ENCODE measurements at regions not wholly inside any gene's neighbourhood (a gene's known extent, or its start where the extent isn't known, plus 50 kb on each side); places are given as distances from the start of the nearest gene placed in this dataset.

DNA sequence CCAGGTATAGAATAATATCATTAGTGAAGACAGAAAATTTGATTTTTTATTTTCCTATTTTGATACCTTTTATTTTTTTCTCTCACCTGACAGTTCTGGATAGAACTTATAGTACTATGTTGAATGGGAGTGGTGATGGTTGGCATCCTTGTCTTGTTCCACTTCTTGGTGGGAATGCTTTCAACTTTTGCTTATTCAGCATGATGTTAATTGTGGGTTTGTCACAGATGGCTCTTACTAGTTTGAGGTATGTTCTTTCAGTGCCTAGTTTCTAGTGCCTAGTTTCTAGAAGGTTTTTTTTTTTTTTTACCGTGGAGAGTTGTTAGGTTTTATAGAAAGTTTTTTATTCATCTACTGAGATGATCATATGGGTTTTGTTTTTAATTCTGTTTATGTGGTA, 516.3 kb upstream of the NOVA1 start:
- H3K27ac ChIP-seq (ENCODE audit: low read depth in 2 of 2, low read length in 1 of 2): no peak overlapping the region
- no peaks in the 10 kb centered on the region for H3K27me3 ChIP-seq (ENCODE audit: control insufficient read depth in 1 of 2, insufficient read depth in 2 of 2, low read length in 2 of 2)
- H3K9me3 ChIP-seq (ENCODE audit: control insufficient read depth in 2 of 2, insufficient read depth in 1 of 2, low read depth in 1 of 2, low read length in 1 of 2): no peaks in the 10 kb centered on the region
- no peak overlapping the region for H3K4me3 ChIP-seq (ENCODE audit: low read depth in 1 of 2, low read length in 2 of 2)
- 0% methylated on average over 1 of the region's 1 CpG for WGBS, 2 donors
- no peaks in the 10 kb centered on the region for H3K4me1 ChIP-seq (ENCODE audit: control insufficient read depth in 2 of 2, insufficient read depth in 2 of 2, low read length in 1 of 2)
- no peaks in the 10 kb centered on the region for H3K36me3 ChIP-seq (ENCODE audit: control insufficient read depth in 2 of 2, insufficient read depth in 2 of 2, low read length in 1 of 2)

DNA sequence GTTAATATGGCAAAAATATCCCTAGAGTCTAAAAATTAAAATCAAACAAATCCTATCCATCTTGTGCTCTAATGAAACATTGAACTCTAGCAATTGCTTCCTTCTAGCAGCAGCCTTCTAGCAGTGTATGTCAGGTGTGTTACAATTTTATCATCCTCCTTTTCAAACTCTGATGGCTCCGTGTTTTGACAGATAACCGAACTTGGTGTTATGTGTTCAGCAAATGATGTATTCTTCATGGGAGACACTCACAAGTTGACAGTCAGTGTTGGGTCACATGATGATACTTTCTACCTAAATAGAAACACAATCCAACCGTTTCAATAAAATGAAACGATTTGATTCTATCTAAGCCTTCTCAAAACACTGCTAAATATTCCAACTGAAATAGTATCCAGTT, 525.3 kb upstream of the NOVA1 start:
- Histone ChIP-seq H3K36me3 (ENCODE audit: control insufficient read depth in 2 of 2, insufficient read depth in 2 of 2, low read length in 1 of 2) (no peaks in the 10 kb centered on the region), H3K27me3 (ENCODE audit: control insufficient read depth in 1 of 2, insufficient read depth in 2 of 2, low read length in 2 of 2) (no peaks in the 10 kb centered on the region), H3K4me1 (ENCODE audit: control insufficient read depth in 2 of 2, insufficient read depth in 2 of 2, low read length in 1 of 2) (no peaks in the 10 kb centered on the region), H3K4me3 (ENCODE audit: low read depth in 1 of 2, low read length in 2 of 2) (no peak overlapping the region), H3K27ac (ENCODE audit: low read depth in 2 of 2, low read length in 1 of 2) (no peak overlapping the region), H3K9me3 (ENCODE audit: control insufficient read depth in 2 of 2, insufficient read depth in 1 of 2, low read depth in 1 of 2, low read length in 1 of 2) (no peaks in the 10 kb centered on the region)
- WGBS, 2 donors: 79 to 87% methylated on average over 4 of the region's 4 CpGs

DNA sequence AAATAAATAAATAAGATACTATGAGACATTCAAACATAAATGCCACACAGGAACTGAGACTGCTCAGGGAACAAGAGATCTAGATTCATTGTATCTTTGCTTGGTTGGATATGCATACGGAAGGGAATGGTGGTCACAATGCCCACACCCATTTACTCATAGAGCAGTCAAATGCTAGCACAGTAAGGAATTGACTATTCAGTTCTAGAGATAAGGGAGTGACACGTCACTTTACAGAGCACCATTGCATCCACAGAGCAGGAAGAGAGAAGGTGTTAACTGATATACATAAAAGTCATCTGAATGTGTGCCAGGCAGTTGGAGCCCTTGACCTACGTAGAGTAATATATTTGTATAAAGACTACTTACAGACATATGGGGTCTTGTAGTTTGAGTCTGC, 530.0 kb upstream of the NOVA1 start:
- Histone ChIP-seq H3K36me3 (ENCODE audit: control insufficient read depth in 2 of 2, insufficient read depth in 2 of 2, low read length in 1 of 2) (no peaks in the 10 kb centered on the region), H3K27ac (ENCODE audit: low read depth in 2 of 2, low read length in 1 of 2) (no peak overlapping the region), H3K9me3 (ENCODE audit: control insufficient read depth in 2 of 2, insufficient read depth in 1 of 2, low read depth in 1 of 2, low read length in 1 of 2) (no peaks in the 10 kb centered on the region), H3K27me3 (ENCODE audit: control insufficient read depth in 1 of 2, insufficient read depth in 2 of 2, low read length in 2 of 2) (no peaks in the 10 kb centered on the region), H3K4me3 (ENCODE audit: low read depth in 1 of 2, low read length in 2 of 2) (no peak overlapping the region), H3K4me1 (ENCODE audit: control insufficient read depth in 2 of 2, insufficient read depth in 2 of 2, low read length in 1 of 2) (no peaks in the 10 kb centered on the region)
- 78 to 85% methylated on average over 3 of the region's 3 CpGs for WGBS, 2 donors

DNA sequence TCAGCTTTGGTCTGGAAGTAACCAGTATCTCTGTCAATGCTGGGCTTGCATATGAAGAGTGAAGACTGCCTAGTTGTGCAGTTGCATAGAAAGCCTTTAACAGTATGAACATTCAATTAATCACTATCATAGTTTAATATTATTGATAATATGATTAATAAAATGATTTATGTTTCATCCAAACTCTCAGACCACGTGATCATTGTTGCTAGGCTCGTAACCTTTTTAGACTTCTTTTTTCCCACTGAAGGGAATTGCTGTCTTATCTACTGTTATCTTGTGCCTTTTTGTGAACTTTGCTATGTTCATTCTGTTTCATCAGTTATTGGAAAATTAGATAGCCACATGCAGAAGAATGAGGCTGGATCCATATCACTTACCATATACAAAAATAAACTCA, 536.4 kb upstream of the NOVA1 start:
- Histone ChIP-seq H3K27me3 (ENCODE audit: control insufficient read depth in 1 of 2, insufficient read depth in 2 of 2, low read length in 2 of 2) (no peaks in the 10 kb centered on the region), H3K36me3 (ENCODE audit: control insufficient read depth in 2 of 2, insufficient read depth in 2 of 2, low read length in 1 of 2) (no peaks in the 10 kb centered on the region), H3K4me3 (ENCODE audit: low read depth in 1 of 2, low read length in 2 of 2) (no peak overlapping the region), H3K27ac (ENCODE audit: low read depth in 2 of 2, low read length in 1 of 2) (no peak overlapping the region), H3K9me3 (ENCODE audit: control insufficient read depth in 2 of 2, insufficient read depth in 1 of 2, low read depth in 1 of 2, low read length in 1 of 2) (no peaks in the 10 kb centered on the region), H3K4me1 (ENCODE audit: control insufficient read depth in 2 of 2, insufficient read depth in 2 of 2, low read length in 1 of 2) (no peaks in the 10 kb centered on the region)
- WGBS, 2 donors: 71 to 79% methylated on average over 2 of the region's 2 CpGs

DNA sequence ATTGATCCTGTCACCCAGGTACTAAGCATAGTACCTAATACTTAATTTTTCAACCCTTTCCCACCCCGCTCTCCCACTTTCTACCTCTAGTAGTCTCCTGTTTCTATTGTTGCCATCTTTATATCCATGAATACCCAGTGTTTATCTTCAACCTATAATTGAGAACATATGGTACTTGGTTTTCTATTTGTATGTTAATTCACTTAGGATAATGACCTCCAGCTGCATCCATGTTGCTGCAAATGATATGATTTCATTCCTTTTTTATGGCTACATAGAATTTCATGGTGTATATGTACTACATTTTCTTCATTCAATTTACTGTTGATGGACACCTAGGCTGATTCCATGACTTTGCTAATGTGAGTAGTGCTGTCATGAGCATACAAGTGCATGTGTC, 547.3 kb upstream of the NOVA1 start:
- H3K27ac ChIP-seq (ENCODE audit: low read depth in 2 of 2, low read length in 1 of 2): no peak overlapping the region
- 88 to 89% methylated on average over 1 of the region's 1 CpG for WGBS, 2 donors
- no peaks in the 10 kb centered on the region for H3K9me3 ChIP-seq (ENCODE audit: control insufficient read depth in 2 of 2, insufficient read depth in 1 of 2, low read depth in 1 of 2, low read length in 1 of 2)
- no peaks in the 10 kb centered on the region for H3K27me3 ChIP-seq (ENCODE audit: control insufficient read depth in 1 of 2, insufficient read depth in 2 of 2, low read length in 2 of 2)
- no peaks in the 10 kb centered on the region for H3K4me1 ChIP-seq (ENCODE audit: control insufficient read depth in 2 of 2, insufficient read depth in 2 of 2, low read length in 1 of 2)
- H3K4me3 ChIP-seq (ENCODE audit: low read depth in 1 of 2, low read length in 2 of 2): no peak overlapping the region
- no peaks in the 10 kb centered on the region for H3K36me3 ChIP-seq (ENCODE audit: control insufficient read depth in 2 of 2, insufficient read depth in 2 of 2, low read length in 1 of 2)

DNA sequence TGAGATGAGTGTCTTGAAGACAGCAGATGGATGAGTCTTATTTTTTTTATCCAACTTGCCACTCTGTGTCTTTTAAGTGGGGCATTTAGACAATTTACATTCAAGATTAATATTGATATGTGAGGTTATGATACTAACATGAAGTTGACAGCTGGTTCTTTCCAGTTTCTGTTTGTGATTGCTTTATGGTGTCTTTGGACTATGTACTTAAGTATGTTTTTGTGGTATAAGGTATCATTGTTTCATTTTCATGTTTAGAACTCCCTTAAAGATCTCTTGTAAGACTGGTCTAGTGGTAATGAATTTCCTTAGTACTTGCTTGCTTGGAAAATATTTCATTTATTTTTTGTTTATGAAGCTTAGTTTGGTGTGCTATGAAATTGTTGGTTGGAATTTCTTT, 550.3 kb upstream of the NOVA1 start:
- no peaks in the 10 kb centered on the region for H3K4me1 ChIP-seq (ENCODE audit: control insufficient read depth in 2 of 2, insufficient read depth in 2 of 2, low read length in 1 of 2)

DNA sequence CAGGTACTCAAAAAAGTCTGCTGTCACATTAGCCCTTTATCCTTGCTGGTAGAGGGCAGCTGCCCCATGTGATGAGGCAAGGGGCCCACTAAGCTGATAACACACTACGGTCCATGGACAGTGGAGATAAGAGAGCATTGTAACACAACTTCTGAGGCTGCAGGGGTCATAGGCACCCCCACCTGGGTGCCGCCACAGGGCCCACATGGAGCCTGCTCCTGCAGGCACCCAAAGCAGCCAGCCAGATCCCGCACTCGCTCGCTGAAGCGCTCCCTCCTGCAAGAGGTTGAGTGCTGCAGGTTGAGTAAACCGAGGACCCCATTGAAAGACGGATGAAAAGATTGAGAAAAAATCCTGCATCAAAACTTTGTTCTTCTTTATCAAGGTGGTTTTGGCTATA, 566.3 kb upstream of the NOVA1 start:
- Histone ChIP-seq H3K27ac (ENCODE audit: low read depth in 2 of 2, low read length in 1 of 2) (no peak overlapping the region), H3K27me3 (ENCODE audit: control insufficient read depth in 1 of 2, insufficient read depth in 2 of 2, low read length in 2 of 2) (no peaks in the 10 kb centered on the region), H3K4me1 (ENCODE audit: control insufficient read depth in 2 of 2, insufficient read depth in 2 of 2, low read length in 1 of 2) (no peaks in the 10 kb centered on the region), H3K9me3 (ENCODE audit: control insufficient read depth in 2 of 2, insufficient read depth in 1 of 2, low read depth in 1 of 2, low read length in 1 of 2) (peaks cover 0 to 3% of the 10 kb centered on the region in 2 donors), H3K36me3 (ENCODE audit: control insufficient read depth in 2 of 2, insufficient read depth in 2 of 2, low read length in 1 of 2) (no peaks in the 10 kb centered on the region), H3K4me3 (ENCODE audit: low read depth in 1 of 2, low read length in 2 of 2) (no peak overlapping the region)
- WGBS, 2 donors: 87 to 93% methylated on average over 8 of the region's 8 CpGs

More for the DNA sequence above, 550.3 kb upstream of the NOVA1 start:
- H3K36me3 ChIP-seq (ENCODE audit: control insufficient read depth in 2 of 2, insufficient read depth in 2 of 2, low read length in 1 of 2): no peaks in the 10 kb centered on the region
- peaks cover 0 to 3% of the 10 kb centered on the region in 2 donors for H3K9me3 ChIP-seq (ENCODE audit: control insufficient read depth in 2 of 2, insufficient read depth in 1 of 2, low read depth in 1 of 2, low read length in 1 of 2)
- no peak overlapping the region for H3K4me3 ChIP-seq (ENCODE audit: low read depth in 1 of 2, low read length in 2 of 2)
- no peak overlapping the region for H3K27ac ChIP-seq (ENCODE audit: low read depth in 2 of 2, low read length in 1 of 2)
- no peaks in the 10 kb centered on the region for H3K27me3 ChIP-seq (ENCODE audit: control insufficient read depth in 1 of 2, insufficient read depth in 2 of 2, low read length in 2 of 2)

DNA sequence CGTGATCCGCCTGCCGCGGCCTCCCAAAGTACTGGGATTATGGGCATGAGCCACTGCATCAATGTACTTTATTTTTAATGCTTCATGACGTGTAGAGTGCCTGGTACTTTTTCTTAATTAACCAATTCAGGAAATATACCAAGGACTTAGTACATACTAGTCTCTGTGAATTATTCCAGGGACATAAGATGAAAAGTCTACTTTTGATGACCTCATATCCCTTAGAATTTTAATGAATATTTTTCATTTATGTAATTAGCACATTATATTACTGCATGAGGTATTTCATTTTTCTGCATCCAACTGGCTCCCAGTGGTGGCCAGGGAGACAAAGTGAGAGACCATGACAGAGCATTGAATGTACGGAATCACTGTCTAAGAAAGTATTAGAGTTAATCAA, 577.7 kb upstream of the NOVA1 start:
- Histone ChIP-seq H3K9me3 (ENCODE audit: control insufficient read depth in 2 of 2, insufficient read depth in 1 of 2, low read depth in 1 of 2, low read length in 1 of 2) (peaks cover 0 to 3% of the 10 kb centered on the region in 2 donors), H3K4me3 (ENCODE audit: low read depth in 1 of 2, low read length in 2 of 2) (no peak overlapping the region), H3K27ac (ENCODE audit: low read depth in 2 of 2, low read length in 1 of 2) (no peak overlapping the region), H3K27me3 (ENCODE audit: control insufficient read depth in 1 of 2, insufficient read depth in 2 of 2, low read length in 2 of 2) (no peaks in the 10 kb centered on the region), H3K36me3 (ENCODE audit: control insufficient read depth in 2 of 2, insufficient read depth in 2 of 2, low read length in 1 of 2) (no peaks in the 10 kb centered on the region), H3K4me1 (ENCODE audit: control insufficient read depth in 2 of 2, insufficient read depth in 2 of 2, low read length in 1 of 2) (no peaks in the 10 kb centered on the region)
- 75 to 86% methylated on average over 6 of the region's 6 CpGs for WGBS, 2 donors

DNA sequence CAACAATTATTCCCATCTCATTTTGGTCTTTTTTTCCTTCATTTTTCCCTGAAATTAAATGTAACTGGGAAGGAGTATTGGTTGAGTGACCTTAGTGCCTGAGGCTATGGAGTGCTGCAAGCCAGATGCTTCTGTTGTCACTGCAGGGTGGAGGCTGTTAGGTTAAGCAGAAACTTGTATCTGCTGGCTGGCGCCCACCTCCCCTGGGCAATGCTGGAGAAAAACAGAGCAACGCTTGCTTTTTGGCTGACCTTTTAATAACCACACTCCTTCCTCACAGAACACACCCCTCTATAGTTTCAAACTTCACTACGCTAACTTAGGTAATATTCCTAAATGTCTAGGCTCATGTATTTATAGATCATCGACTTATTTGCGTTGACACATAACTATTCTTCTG, 583.5 kb upstream of the NOVA1 start:
- Histone ChIP-seq H3K4me1 (ENCODE audit: control insufficient read depth in 2 of 2, insufficient read depth in 2 of 2, low read length in 1 of 2) (no peaks in the 10 kb centered on the region), H3K27ac (ENCODE audit: low read depth in 2 of 2, low read length in 1 of 2) (no peak overlapping the region), H3K27me3 (ENCODE audit: control insufficient read depth in 1 of 2, insufficient read depth in 2 of 2, low read length in 2 of 2) (no peaks in the 10 kb centered on the region), H3K9me3 (ENCODE audit: control insufficient read depth in 2 of 2, insufficient read depth in 1 of 2, low read depth in 1 of 2, low read length in 1 of 2) (no peaks in the 10 kb centered on the region), H3K4me3 (ENCODE audit: low read depth in 1 of 2, low read length in 2 of 2) (no peak overlapping the region), H3K36me3 (ENCODE audit: control insufficient read depth in 2 of 2, insufficient read depth in 2 of 2, low read length in 1 of 2) (no peaks in the 10 kb centered on the region)
- WGBS, 2 donors: 56 to 64% methylated on average over 5 of the region's 5 CpGs

DNA sequence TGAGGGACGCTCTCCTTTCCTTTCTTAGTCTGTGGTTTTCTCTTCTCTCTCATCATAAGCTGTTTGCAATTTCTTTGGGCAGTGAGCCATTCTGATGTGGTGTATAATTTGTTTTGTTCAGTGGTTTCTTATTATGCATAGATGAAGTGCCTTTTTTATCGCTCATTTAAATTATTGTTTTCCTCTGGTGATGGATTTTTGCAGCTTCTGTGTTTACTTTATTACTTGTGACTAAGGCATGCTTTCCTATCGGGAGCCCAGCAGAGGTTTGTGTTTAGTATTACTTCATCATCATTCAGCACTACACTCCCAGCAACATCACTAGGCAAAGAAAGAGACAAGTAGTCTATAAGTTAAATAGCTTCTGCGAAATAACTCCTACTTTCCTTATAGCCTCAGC, 586.6 kb upstream of the NOVA1 start:
- Histone ChIP-seq H3K4me3 (ENCODE audit: low read depth in 1 of 2, low read length in 2 of 2) (no peak overlapping the region), H3K27me3 (ENCODE audit: control insufficient read depth in 1 of 2, insufficient read depth in 2 of 2, low read length in 2 of 2) (no peaks in the 10 kb centered on the region), H3K9me3 (ENCODE audit: control insufficient read depth in 2 of 2, insufficient read depth in 1 of 2, low read depth in 1 of 2, low read length in 1 of 2) (no peaks in the 10 kb centered on the region), H3K4me1 (ENCODE audit: control insufficient read depth in 2 of 2, insufficient read depth in 2 of 2, low read length in 1 of 2) (no peaks in the 10 kb centered on the region), H3K27ac (ENCODE audit: low read depth in 2 of 2, low read length in 1 of 2) (no peak overlapping the region), H3K36me3 (ENCODE audit: control insufficient read depth in 2 of 2, insufficient read depth in 2 of 2, low read length in 1 of 2) (no peaks in the 10 kb centered on the region)
- 61 to 67% methylated on average over 4 of the region's 4 CpGs for WGBS, 2 donors

Measured in esophagus (tissue), 2 donors.